ENCODE measurements at regions not wholly inside any gene's neighbourhood (a gene's known extent, or its start where the extent isn't known, plus 50 kb on each side); places are given as distances from the start of the nearest gene placed in this dataset.

GRCh38 chr4:87919941-87920340, 55.6 kb upstream of the SPP1 start:
- TF ChIP-seq CTCF (IDR thresholded peaks at IDR 0.05; ENCODE audit: insufficient read depth, low read depth, low read length) (no peak), EZH2 (IDR thresholded peaks at IDR 0.05; ENCODE audit: insufficient read depth, low read length) (no peak)

All from astrocyte (in vitro differentiated cells and primary cell).